NCI-H128 (cell line): ENCODE measurements at regions not wholly inside any gene's neighbourhood (a gene's known extent, or its start where the extent isn't known, plus 50 kb on each side); places are given as distances from the start of the nearest gene placed in this dataset.

Experiments
- DNase-seq: peaks from one replicate; lab custom pipeline; 2025; ENCODE audit not compliant: unreplicated experiment; lab: John Stamatoyannopoulos, UW

GRCh38 chr18:33517950-33518349, 60.1 kb upstream of the ASXL3 start:
- DNase-seq: no peak

DNA sequence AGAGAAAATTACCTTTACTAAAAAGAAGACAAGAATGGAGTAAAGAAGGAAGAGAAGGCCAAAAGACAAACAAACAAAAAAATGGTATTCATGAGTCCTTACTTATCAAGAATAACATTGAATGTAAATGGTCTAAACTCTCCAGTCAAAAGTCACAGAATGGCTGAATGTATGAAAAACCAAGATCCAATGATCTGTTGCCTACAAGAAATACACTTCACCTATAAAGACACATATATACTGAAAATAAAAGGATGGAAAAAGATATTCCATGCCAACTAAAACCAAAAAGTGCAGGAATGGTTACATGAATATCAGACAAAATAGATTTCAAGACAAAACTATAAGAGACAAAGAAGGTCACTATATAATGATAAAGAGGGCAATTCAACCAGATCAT, 65.0 kb upstream of the ASXL3 start:
- no peak for DNase-seq

DNA sequence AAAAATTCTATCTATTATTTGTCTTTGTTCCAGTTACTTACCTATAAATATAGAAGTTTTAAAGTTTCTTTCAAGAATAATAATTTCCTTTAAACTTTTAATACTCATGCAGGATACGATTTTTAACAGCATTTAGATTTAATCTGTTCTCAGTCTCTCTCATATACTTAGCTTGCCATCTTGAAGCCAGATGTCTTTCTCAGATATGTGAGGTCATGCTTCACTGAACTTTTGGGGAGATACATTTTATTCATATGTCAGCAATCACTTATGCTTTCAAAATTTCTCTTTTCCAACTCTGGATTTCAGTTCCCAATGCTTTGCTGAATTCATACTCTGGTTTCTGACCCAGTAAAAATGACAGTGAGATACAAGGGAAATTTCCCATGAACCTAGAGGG, 66.5 kb upstream of the CCDC178 start:
- no peak for DNase-seq

DNA sequence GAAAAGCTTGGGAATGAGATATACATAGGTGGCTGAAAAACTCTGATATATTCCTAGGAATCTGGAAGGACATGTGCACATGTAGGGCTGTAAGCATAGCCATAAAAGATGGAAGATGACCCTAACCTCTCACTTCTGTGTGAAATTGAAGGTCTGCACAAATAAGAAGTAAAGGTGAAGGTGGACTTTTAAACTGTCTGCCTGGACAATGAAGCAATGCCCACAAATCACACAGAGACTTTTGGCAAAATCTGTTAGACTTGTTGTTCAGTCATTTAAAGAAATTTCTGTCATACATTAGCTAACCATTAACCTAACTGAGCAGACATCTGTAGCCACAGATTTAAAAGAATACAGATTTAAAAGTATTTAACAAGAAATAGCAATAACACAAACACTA, 65.3 kb upstream of the CCDC178 start:
- no peak for DNase-seq

GRCh38 chr18:33505297-33505696, 64.8 kb upstream of the CCDC178 start:
- no peak for DNase-seq

DNA sequence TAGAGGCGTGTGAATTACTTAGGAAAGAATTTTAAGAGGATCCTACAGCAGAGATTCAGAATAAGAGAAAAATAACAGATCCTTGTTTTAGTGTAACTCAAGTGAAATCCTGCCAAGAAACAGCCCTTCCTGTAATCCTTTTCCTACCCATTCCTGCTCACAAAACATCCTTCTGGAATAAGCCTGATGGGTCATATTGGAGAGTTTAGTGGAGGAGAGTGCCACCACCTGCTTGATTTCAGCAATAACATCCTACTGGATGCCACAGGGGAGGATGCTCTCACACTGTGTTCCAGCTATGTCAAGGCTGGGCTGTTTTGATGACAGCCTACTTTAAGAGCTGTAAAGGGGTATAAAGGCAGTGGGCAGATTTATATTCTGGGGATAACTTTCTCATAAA, 54.8 kb upstream of the CCDC178 start:
- peak; percentile 34 for DNase-seq
